Adipocyte (in vitro differentiated cells): ENCODE measurements at regions not wholly inside any gene's neighbourhood (a gene's known extent, or its start where the extent isn't known, plus 50 kb on each side); places are given as distances from the start of the nearest gene placed in this dataset.

Experiments
- DNase-seq: peaks from one replicate; pipeline ENCODE4 v3.0.0-alpha.2; 2015; ENCODE audit warnings: low read depth
- H3K27me3 ChIP-seq: replicated peaks from 2 replicates; pipeline ENCODE4 v1.7.0; 2013; ENCODE audit warnings: mild to moderate bottlenecking, low read length, moderate library complexity; ENCODE audit not compliant: control insufficient read depth, insufficient read depth
- H3K36me3 ChIP-seq: 2 replicates; pipeline ENCODE4 v1.7.0; 2013; ENCODE audit warnings: low read length, mild to moderate bottlenecking, moderate library complexity; ENCODE audit not compliant: control insufficient read depth, insufficient read depth, severe bottlenecking
- H3K4me1 ChIP-seq: 2 replicates; pipeline ENCODE4 v1.7.0; 2013; ENCODE audit warnings: mild to moderate bottlenecking, low read length, moderate library complexity; ENCODE audit not compliant: control insufficient read depth, insufficient read depth
- H3K4me3 ChIP-seq: 2 replicates; pipeline ENCODE4 v1.7.0; 2013; ENCODE audit warnings: mild to moderate bottlenecking, low read length, moderate library complexity
- H3K9ac ChIP-seq: 2 replicates; pipeline ENCODE4 v1.7.0; 2013; ENCODE audit warnings: mild to moderate bottlenecking, low read length, moderate library complexity
- H3K9me3 ChIP-seq: 2 replicates; pipeline ENCODE4 v1.7.0; 2013; ENCODE audit warnings: mild to moderate bottlenecking, low read length, moderate library complexity; ENCODE audit not compliant: control insufficient read depth

- no peaks in the 10 kb centered on the region for H3K36me3 ChIP-seq
These were observed 649.0 kb upstream of the HS6ST1 start for GRCh38 chr2:128967646-128968045.

GRCh38 chr2:128969374-128969773 is 650.7 kb upstream of the HS6ST1 start:
- H3K4me3 ChIP-seq = no peak overlapping the region
- no peaks in the 10 kb centered on the region for H3K36me3 ChIP-seq
- H3K4me1 ChIP-seq = no peaks in the 10 kb centered on the region
- no peak overlapping the region for H3K9ac ChIP-seq
- H3K9me3 ChIP-seq = no peaks in the 10 kb centered on the region
- no peak for DNase-seq
- peaks cover 11% of the 10 kb centered on the region for H3K27me3 ChIP-seq

More at GRCh38 chr2:128967646-128968045, 649.0 kb upstream of the HS6ST1 start:
- Histone ChIP-seq H3K4me1 (no peaks in the 10 kb centered on the region), H3K9ac (no peak overlapping the region), H3K27me3 (peaks cover 2% of the 10 kb centered on the region), H3K9me3 (peaks cover 15% of the 10 kb centered on the region), H3K4me3 (no peak overlapping the region)
- DNase-seq = no peak

GRCh38 chr2:128970332-128971116 is 651.9 kb upstream of the HS6ST1 start:
- H3K36me3 ChIP-seq = no peaks in the 10 kb centered on the region
- H3K27me3 ChIP-seq = peaks cover 11% of the 10 kb centered on the region
- H3K4me1 ChIP-seq = no peaks in the 10 kb centered on the region
- H3K4me3 ChIP-seq = no peak overlapping the region
- no peak for DNase-seq
- H3K9me3 ChIP-seq = no peaks in the 10 kb centered on the region
- no peak overlapping the region for H3K9ac ChIP-seq

- no peaks in the 10 kb centered on the region for H3K36me3 ChIP-seq
- H3K4me1 ChIP-seq = no peaks in the 10 kb centered on the region
These were observed 654.9 kb upstream of the HS6ST1 start for GRCh38 chr2:128973566-128973965.

GRCh38 chr2:128978212-128978611 is 659.5 kb upstream of the HS6ST1 start:
- Histone ChIP-seq H3K36me3 (no peaks in the 10 kb centered on the region), H3K4me3 (no peak overlapping the region), H3K9ac (no peak overlapping the region), H3K9me3 (no peaks in the 10 kb centered on the region), H3K27me3 (peaks cover 16% of the 10 kb centered on the region), H3K4me1 (no peaks in the 10 kb centered on the region)
- no peak for DNase-seq

More at GRCh38 chr2:128973566-128973965, 654.9 kb upstream of the HS6ST1 start:
- Histone ChIP-seq H3K4me3 (no peak overlapping the region), H3K9ac (no peak overlapping the region), H3K27me3 (peaks cover 11% of the 10 kb centered on the region), H3K9me3 (no peaks in the 10 kb centered on the region)
- no peak for DNase-seq

- Histone ChIP-seq H3K9ac (no peak overlapping the region), H3K27me3 (peaks cover 11% of the 10 kb centered on the region), H3K36me3 (no peaks in the 10 kb centered on the region), H3K4me3 (no peak overlapping the region), H3K9me3 (no peaks in the 10 kb centered on the region), H3K4me1 (no peaks in the 10 kb centered on the region)
- DNase-seq = no peak
These were observed 660.5 kb upstream of the HS6ST1 start for GRCh38 chr2:128979182-128979581.

GRCh38 chr2:128980475-128980874 is 661.8 kb upstream of the HS6ST1 start:
- Histone ChIP-seq H3K27me3 (peaks cover 15% of the 10 kb centered on the region), H3K9me3 (no peaks in the 10 kb centered on the region), H3K9ac (no peak overlapping the region), H3K4me1 (no peaks in the 10 kb centered on the region), H3K4me3 (no peak overlapping the region), H3K36me3 (no peaks in the 10 kb centered on the region)
- no peak for DNase-seq

- Histone ChIP-seq H3K36me3 (no peaks in the 10 kb centered on the region), H3K27me3 (peaks cover 15% of the 10 kb centered on the region), H3K9ac (no peak overlapping the region), H3K4me1 (peaks cover 6% of the 10 kb centered on the region), H3K4me3 (no peak overlapping the region), H3K9me3 (no peaks in the 10 kb centered on the region)
- no peak for DNase-seq
These were observed 662.7 kb upstream of the HS6ST1 start for GRCh38 chr2:128981353-128981752.

- Histone ChIP-seq H3K4me1 (peaks cover 8% of the 10 kb centered on the region), H3K27me3 (peaks cover 16% of the 10 kb centered on the region), H3K9ac (no peak overlapping the region), H3K36me3 (no peaks in the 10 kb centered on the region), H3K9me3 (no peaks in the 10 kb centered on the region), H3K4me3 (no peak overlapping the region)
- no peak for DNase-seq
These were observed 663.3 kb upstream of the HS6ST1 start for GRCh38 chr2:128982001-128982400.

- DNase-seq = no peak
- H3K4me1 ChIP-seq = peaks cover 8% of the 10 kb centered on the region
These were observed 664.0 kb upstream of the HS6ST1 start for GRCh38 chr2:128982670-128983069.

GRCh38 chr2:128983094-128983493 is 664.4 kb upstream of the HS6ST1 start:
- no peaks in the 10 kb centered on the region for H3K9me3 ChIP-seq
- DNase-seq = no peak
- no peak overlapping the region for H3K9ac ChIP-seq
- no peak overlapping the region for H3K4me3 ChIP-seq
- peaks cover 8% of the 10 kb centered on the region for H3K4me1 ChIP-seq
- peaks cover 26% of the 10 kb centered on the region for H3K27me3 ChIP-seq
- H3K36me3 ChIP-seq = no peaks in the 10 kb centered on the region

More at GRCh38 chr2:128982670-128983069, 664.0 kb upstream of the HS6ST1 start:
- Histone ChIP-seq H3K9ac (no peak overlapping the region), H3K27me3 (peaks cover 23% of the 10 kb centered on the region), H3K4me3 (no peak overlapping the region), H3K36me3 (no peaks in the 10 kb centered on the region), H3K9me3 (no peaks in the 10 kb centered on the region)

- Histone ChIP-seq H3K4me1 (peaks cover 8% of the 10 kb centered on the region), H3K9ac (no peak overlapping the region), H3K27me3 (peaks cover 28% of the 10 kb centered on the region), H3K9me3 (no peaks in the 10 kb centered on the region), H3K36me3 (no peaks in the 10 kb centered on the region), H3K4me3 (no peak overlapping the region)
- DNase-seq = no peak
These were observed 665.4 kb upstream of the HS6ST1 start for GRCh38 chr2:128984081-128984480.
